Heart right ventricle (tissue), 16 donors: ENCODE measurements at regions not wholly inside any gene's neighbourhood (a gene's known extent, or its start where the extent isn't known, plus 50 kb on each side); places are given as distances from the start of the nearest gene placed in this dataset.

Experiments used
- ATAC-seq, 8 donors: fragments of 200-7000 bp; cut with Tn5 transposase; one replicate each; pipeline ENCODE4 v1.9.1; 2020; ENCODE audit warnings: mild to moderate bottlenecking in 8 of 8, moderate library complexity in 8 of 8, moderate number of reproducible peaks in 1 of 8
- DNase-seq, 2 donors: peaks; one replicate each; pipeline ENCODE4 v3.0.0-alpha.2; 2020
- H3K27ac ChIP-seq, 10 donors: fragments of 200-600 bp; sonication (generic) in 2 of 10; one replicate each; pipeline versions ENCODE4 v1.5.0 to v1.8.0; 2020 to 2022; ENCODE audit warnings: mild to moderate bottlenecking in 3 of 10
- H3K27me3 ChIP-seq, 7 donors: fragments of 200-600 bp; one replicate each; pipeline ENCODE4 v1.8.0; 2021 to 2022; ENCODE audit warnings: mild to moderate bottlenecking in 2 of 7
- H3K36me3 ChIP-seq, 9 donors: fragments of 200-600 bp; sonication (generic) in 1 of 9; one replicate each; pipeline versions ENCODE4 v1.5.0 to v1.8.0; 2020 to 2022; ENCODE audit warnings: mild to moderate bottlenecking in 2 of 9
- H3K4me1 ChIP-seq, 9 donors: fragments of 200-600 bp; sonication (generic) in 1 of 9; one replicate each; pipeline versions ENCODE4 v1.5.0 to v1.8.0; 2020 to 2022; ENCODE audit warnings: mild to moderate bottlenecking in 4 of 9
- H3K4me3 ChIP-seq, 10 donors: fragments of 200-600 bp; sonication (generic) in 2 of 10; one replicate each; pipeline versions ENCODE4 v1.5.0 to v1.8.0; 2020 to 2022; ENCODE audit warnings: mild to moderate bottlenecking in 7 of 10, moderate library complexity in 2 of 10
- H3K9me3 ChIP-seq, 11 donors: fragments of 200-600 bp in 10 of 11; sonication (generic) in 2 of 11; one replicate each; pipeline versions ENCODE4 v1.5.0 to v1.8.0; 2013 to 2022; ENCODE audit warnings: mild to moderate bottlenecking in 2 of 11, control low read depth in 1 of 11, moderate library complexity in 1 of 11
- WGBS, 2 donors: extraction: QIAGEN DNeasy Blood & Tissue Kit; methylation state at CpG; one replicate each; pipeline ENCODE4 v1.1.7; 2013; ENCODE audit warnings: inconsistent platforms in 1 of 2; 5-methylcytosine and 5-hydroxymethylcytosine counted together
- intact Hi-C, 10 donors: fragments of 100-400 bp; cut with DNase I; formaldehyde crosslinking; loops; one replicate each; pipeline versions ENCODE4 v1.11.1 to v1.14.2; 2022
- TF ChIP-seq, protein P1 (sequence below), 9 donors: fragments of 200-600 bp; sonication (generic) in 2 of 9; IDR thresholded peaks; one replicate each; pipeline versions ENCODE4 v1.5.0 to v1.8.0; 2021 to 2022; ENCODE audit warnings: antibody characterized with exemption in 9 of 9, mild to moderate bottlenecking in 5 of 9, moderate library complexity in 1 of 9
- donor health status: Arrhythmogenic right ventricular cardiomyopathy.
- donor health status: ischemic (EF 13 %, LVEDD 7.1; RV severe dilation, severe dysfunction).
- donor health status: healthy with polysubstance abuse.
- donor health status: DM: no; HTN: yes; CAD: no.
- donor health status: DM: no; HTN: no; CAD: no.
- donor health status: ischemic (EF 25% LVEDD 6.9; RV normal size, moderate dysfunction).
- donor health status: ischemic (EF 25% LVEDD 5.7; RV mildly dilated, moderate dysfunction).
- donor health status: healthy.
- donor health status: DM: yes; HTN: yes; CAD: no.
- donor health status: Ischemic cardiomyopathy.
- donor health status: ischemic (EF 35%, LVEDD 5.7; RV mildly dilated, moderate dysfunction).
- donor health status: nonischemic (EF 11% LVEDD 7.7; RV severe dilation, severe dysfunction).
- donor health status: DM: yes; HTN: yes; CAD: no.
- donor health status: PGD.
- donor health status: ischemic (EF 29% LVEDD 5.4; RV normal size, mild dysfunction).
- donor health status: nonischemic (EF 23%, LVEDD 6.1; RV moderate dilation, normal function).

- Histone ChIP-seq H3K4me3 (no peak overlapping the region), H3K27me3 (no peaks in the 10 kb centered on the region), H3K36me3 (no peaks in the 10 kb centered on the region), H3K9me3 (no peaks in the 10 kb centered on the region), H3K4me1 (peaks cover 0 to 10% (median 0%) of the 10 kb centered on the region in 9 donors), H3K27ac (no peak overlapping the region)
- 91 to 95% methylated on average over 2 of the region's 2 CpGs for WGBS, 2 donors
- ATAC-seq (no peak), DNase-seq (no peak)
- TF ChIP-seq, protein P1, sequence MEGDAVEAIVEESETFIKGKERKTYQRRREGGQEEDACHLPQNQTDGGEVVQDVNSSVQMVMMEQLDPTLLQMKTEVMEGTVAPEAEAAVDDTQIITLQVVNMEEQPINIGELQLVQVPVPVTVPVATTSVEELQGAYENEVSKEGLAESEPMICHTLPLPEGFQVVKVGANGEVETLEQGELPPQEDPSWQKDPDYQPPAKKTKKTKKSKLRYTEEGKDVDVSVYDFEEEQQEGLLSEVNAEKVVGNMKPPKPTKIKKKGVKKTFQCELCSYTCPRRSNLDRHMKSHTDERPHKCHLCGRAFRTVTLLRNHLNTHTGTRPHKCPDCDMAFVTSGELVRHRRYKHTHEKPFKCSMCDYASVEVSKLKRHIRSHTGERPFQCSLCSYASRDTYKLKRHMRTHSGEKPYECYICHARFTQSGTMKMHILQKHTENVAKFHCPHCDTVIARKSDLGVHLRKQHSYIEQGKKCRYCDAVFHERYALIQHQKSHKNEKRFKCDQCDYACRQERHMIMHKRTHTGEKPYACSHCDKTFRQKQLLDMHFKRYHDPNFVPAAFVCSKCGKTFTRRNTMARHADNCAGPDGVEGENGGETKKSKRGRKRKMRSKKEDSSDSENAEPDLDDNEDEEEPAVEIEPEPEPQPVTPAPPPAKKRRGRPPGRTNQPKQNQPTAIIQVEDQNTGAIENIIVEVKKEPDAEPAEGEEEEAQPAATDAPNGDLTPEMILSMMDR (IDR thresholded peaks at IDR 0.05) = no peak
- intact Hi-C loops = no loop called here
Observed at GRCh38 chr5:74325866-74326265, 314.7 kb downstream of the ENC1 start.

- no peak for DNase-seq
- intact Hi-C loops = no loop called here
- Histone ChIP-seq H3K9me3 (no peaks in the 10 kb centered on the region), H3K4me3 (no peak overlapping the region), H3K4me1 (peaks cover 0 to 10% (median 0%) of the 10 kb centered on the region in 9 donors), H3K36me3 (no peaks in the 10 kb centered on the region), H3K27ac (no peak overlapping the region), H3K27me3 (no peaks in the 10 kb centered on the region)
- WGBS, 2 donors = 87 to 88% methylated on average over 4 of the region's 4 CpGs
- TF ChIP-seq, protein P1 (IDR thresholded peaks at IDR 0.05) = no peak
- ATAC-seq = no peak
Observed at GRCh38 chr5:74324556-74324955, 316.0 kb downstream of the ENC1 start.

DNA sequence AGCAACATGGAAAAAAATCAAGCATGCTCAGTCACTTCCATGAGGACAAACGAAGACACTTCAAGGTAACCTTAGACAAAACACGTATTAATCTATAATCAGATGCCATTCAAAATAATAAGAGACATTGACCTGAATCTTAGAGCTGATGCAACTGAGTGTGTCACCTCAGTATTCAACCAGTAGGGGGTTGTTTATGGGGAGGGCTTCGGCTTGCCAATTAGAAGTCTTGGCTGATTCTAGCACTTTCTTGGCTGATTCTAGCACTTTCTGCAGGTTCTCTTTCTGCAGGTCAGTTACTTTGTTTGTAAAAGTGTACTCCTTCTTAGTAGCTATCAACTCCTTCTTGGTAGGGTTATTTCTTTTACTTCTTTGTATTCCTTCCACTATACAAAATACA is 317.6 kb downstream of the ENC1 start:
- DNase-seq (no peak), ATAC-seq (no peak)
- no peaks in the 10 kb centered on the region for H3K9me3 ChIP-seq
- H3K27me3 ChIP-seq = no peaks in the 10 kb centered on the region
- intact Hi-C loops = no loop called here
- no peak overlapping the region for H3K4me3 ChIP-seq
- no peak overlapping the region for H3K27ac ChIP-seq
- H3K4me1 ChIP-seq = peaks cover 0 to 10% (median 0%) of the 10 kb centered on the region in 9 donors
- H3K36me3 ChIP-seq = no peaks in the 10 kb centered on the region
- 63 to 80% methylated on average over 3 of the region's 3 CpGs for WGBS, 2 donors
- TF ChIP-seq, protein P1 (IDR thresholded peaks at IDR 0.05) = no peak

DNA sequence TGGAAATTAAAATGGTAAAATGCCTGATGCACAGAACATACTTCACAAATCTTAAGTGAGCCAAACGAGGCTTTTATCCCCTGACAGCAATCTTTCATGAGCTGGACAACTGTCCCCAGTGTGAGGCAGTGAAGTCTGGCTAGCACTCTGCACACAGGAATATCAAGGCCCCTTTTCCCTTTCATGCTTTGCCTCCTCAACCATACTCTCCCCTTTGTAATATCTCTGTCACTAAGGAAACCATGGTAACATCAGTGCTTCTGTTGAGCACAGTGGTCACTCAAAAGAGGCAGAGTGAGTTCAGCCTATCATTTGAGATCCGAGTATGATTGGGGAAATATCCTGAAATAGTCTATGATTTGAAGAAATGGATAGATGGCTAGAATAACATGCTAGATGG is 318.3 kb downstream of the ENC1 start:
- no peak for ATAC-seq
- Histone ChIP-seq H3K4me1 (peaks cover 0 to 8% (median 0%) of the 10 kb centered on the region in 9 donors), H3K27ac (no peak overlapping the region), H3K27me3 (no peaks in the 10 kb centered on the region), H3K4me3 (no peak overlapping the region), H3K36me3 (no peaks in the 10 kb centered on the region), H3K9me3 (no peaks in the 10 kb centered on the region)
- TF ChIP-seq, protein P1 (IDR thresholded peaks at IDR 0.05) = no peak
- 65 to 70% methylated on average over 2 of the region's 2 CpGs for WGBS, 2 donors
- intact Hi-C loops = no loop called here
- no peak for DNase-seq
